GM18520 (cell line): ENCODE measurements at regions not wholly inside any gene's neighbourhood (a gene's known extent, or its start where the extent isn't known, plus 50 kb on each side); places are given as distances from the start of the nearest gene placed in this dataset.
"Not testable (repeated sequence)": the region's sequence is repeated elsewhere in the genome, so short reads cannot be mapped to it uniquely, and the experiment has no call there.

Experiments used
- ATAC-seq: cut with Tn5 transposase; IDR thresholded peaks from one replicate; pipeline ENCODE4 v1.9.1; 2021; ENCODE audit not compliant: unreplicated experiment

DNA sequence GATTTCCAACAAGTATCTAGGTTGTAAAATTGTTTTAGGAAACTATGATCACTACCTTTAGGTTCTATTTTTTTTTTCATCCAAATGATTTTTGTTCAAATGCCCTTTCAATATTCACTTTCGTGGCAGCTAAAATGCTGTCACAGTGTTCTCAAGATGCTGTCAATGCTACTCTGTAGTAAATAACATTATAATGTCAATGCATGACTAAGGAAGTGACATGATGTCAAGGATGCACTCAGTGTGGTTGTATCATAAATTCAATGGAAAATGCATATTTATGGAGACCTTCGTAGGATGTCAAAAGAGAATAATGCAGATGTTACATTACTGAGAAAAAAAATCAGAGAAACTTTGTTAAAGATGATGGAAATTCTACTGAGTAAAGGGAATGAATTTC, 673.8 kb downstream of the ANKRD7 start:
- no peak for ATAC-seq

- no peak for ATAC-seq
Observed at GRCh38 chr7:118902600-118902999, 678.1 kb downstream of the ANKRD7 start.

DNA sequence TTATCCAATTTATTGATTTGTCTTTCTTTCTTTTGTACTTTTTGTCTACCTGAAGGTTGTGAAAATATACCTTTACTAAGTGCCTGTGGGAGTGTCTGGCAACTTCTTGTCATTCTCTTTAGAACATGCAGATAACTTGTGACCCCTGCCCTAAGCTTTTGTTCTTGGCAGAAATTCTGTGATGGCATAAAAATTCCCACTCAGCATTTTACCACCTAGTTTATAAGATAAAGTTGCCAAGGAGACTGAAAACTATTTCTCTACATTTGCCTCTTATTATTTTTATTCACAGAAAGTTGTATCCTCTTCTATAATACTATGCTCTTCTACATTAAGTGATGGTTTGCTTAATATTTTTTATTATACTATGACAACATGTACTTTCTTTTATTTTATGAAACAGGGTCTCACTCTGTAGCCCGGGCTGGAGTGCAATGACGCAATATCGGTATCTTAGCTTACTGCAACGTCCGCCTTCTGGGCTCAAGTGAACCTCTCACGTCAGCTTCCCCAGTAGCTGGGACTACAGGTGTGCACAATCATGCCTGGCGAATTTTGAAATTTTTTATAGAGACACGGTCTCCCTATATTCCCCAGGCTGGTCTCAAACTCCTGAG, 683.5 kb downstream of the ANKRD7 start:
- ATAC-seq, result no peak

- ATAC-seq, result not testable (repeated sequence)
Observed at GRCh38 chr7:118916120-118916519, 691.6 kb downstream of the ANKRD7 start.

DNA sequence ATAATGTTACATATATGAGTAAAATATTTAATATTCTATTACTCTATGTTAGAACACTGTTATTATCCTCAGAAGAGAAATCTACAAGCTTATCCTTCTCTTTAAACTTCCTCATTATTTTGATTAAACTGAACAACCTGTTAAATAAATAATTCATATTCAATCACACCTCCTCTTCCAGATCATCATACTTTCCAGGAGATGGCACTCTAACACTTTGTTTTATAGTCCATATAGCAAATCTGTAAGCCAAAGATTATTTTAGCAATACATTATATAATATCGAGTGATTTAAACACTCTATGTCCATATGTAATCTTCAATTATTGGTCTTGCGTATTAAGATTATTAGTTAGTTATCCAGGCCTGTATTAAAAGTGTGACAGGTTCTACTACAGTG, 694.1 kb downstream of the ANKRD7 start:
- no peak for ATAC-seq

- no peak for ATAC-seq
Observed at GRCh38 chr7:118938845-118939244, 714.3 kb downstream of the ANKRD7 start.

DNA sequence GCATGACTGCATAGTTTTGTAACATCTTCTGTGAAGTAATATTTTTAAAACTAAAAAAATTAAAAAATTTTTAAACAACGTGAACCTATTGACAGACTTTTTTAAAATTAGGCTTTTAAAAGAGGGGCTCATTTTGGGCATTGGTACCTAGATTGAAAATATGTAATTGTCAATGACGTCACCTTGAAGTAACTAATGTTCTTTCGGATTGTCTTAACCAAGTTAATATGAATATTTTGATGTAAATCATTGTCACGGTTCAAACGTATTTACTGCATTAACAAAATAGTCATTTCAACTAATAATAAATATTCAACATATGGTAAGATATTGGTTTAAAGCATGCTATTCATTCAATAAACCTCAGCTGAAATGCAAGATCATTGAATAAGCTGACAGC, 719.8 kb downstream of the ANKRD7 start:
- no peak for ATAC-seq

DNA sequence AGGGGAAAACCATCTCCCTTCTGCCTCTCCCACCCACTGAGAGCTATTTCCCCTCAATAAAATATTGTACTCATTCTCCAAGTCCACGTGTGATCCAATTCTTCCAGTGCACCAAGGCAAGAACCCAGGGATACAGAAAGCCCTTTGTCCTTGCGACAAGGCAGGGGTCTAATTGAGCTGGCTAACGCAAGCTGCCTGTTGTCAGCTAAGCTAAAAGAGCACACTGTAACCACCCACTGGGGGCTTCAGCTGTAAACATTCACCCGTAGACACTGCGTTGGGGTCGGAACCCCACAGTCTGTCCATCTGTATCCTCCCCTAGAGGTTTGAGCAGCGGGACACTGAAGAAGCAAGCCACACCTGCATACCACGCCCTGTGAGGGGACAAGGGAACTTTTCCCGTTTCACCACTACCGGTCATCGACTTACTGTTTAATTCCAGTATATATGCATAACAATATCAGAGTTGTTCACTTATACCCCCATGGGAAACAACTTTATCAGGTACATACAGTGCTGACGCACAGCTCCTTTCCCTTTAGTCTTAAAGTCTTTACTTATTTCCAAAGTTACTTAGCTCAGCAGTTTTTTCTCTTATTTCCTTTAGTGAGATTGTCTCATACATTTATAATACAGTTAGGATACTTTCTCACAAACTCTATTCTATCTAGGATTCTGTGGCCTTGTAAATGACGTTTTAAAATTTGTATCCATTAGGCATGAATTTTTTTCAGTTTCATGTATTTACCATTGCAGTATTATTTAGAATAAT, 721.6 kb downstream of the ANKRD7 start:
- no peak for ATAC-seq

DNA sequence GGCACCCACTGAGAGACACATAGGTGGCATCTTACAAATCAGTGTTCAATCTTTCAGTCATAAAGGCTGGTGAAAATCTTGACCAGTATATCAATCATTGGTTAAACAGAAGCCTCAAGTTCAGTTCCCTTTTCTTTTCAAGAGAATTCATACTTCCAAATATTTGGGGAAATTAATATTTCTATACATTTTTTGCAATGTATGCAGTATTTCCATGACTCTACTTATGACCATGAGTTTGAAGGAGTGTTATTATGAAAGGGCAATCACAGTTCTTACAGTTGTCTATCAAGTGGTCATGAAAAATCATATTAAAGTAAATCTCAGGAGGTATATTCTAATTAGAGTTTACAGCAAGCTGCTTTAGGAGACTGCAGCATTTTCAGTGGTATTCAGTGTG, 724.0 kb downstream of the ANKRD7 start:
- ATAC-seq, result no peak

- no peak for ATAC-seq
Observed at GRCh38 chr7:118949031-118949430, 724.5 kb downstream of the ANKRD7 start.

- ATAC-seq, result not testable (repeated sequence)
Observed at GRCh38 chr7:118956285-118956684, 731.8 kb downstream of the ANKRD7 start.

GRCh38 chr7:118969370-118969769, 744.9 kb downstream of the ANKRD7 start:
- no peak for ATAC-seq

GRCh38 chr7:118971706-118972105, 747.2 kb downstream of the ANKRD7 start:
- ATAC-seq, result no peak

GRCh38 chr7:118974836-118975235, 750.3 kb downstream of the ANKRD7 start:
- no peak for ATAC-seq

GRCh38 chr7:118995350-118995749, 770.8 kb downstream of the ANKRD7 start:
- no peak for ATAC-seq

DNA sequence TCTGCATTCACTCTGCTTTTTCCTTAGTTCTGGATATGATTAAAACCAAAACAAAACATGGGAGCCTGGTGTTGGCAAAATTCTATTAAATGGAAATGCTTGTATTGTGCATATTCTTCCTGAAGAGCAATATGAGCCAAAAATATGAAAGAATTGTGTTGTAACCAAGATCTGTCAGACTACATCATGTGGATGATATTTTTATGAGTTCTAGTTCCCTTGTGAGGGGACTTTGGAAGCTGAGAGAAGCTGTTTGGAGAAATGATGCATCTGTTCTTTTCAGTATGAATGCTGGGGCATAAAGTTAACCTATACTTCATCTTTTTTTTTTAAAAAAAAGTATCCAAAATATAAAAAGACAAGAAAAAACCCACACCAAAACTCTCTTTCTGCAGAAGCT, 782.7 kb downstream of the ANKRD7 start:
- no peak for ATAC-seq

DNA sequence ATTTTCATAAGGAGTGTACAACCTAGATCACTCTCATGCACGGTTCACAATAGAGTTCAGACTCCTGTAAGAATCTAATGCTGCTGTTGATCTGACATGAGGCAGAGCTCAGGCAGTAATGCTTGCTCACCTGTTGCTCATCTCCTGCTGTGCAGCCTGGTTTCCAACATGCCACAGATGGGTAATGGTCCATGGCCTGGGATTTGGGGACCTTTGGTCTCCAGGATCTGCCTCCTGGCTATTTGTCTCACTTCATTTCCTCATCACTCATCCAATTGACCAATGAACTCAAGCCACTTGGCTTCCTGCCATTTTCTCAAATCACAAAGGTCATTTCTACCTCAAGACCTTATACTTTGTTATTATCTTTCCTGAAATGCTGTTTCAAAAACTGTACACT, 786.1 kb downstream of the ANKRD7 start:
- no peak for ATAC-seq

DNA sequence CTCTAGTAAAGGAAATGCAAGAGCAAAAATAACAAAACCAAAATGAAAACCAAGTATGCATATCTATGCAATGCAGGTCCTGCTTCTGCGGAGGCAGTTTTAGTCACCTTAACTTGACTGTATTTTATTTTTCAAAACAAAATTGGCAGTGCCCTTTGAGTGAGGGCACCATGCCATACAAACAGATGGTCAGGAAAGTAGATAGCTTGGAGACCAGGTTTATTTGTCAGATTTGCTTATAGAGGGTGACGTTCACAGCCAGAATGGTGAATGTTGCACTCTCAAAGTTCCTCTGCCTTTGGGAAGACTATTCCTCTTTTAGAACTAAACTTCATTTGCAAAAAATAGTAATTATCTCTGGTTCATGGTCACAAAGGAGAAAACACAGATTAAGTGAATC, 801.9 kb downstream of the ANKRD7 start:
- no peak for ATAC-seq

- no peak for ATAC-seq
Observed at GRCh38 chr7:119028736-119029135, 804.2 kb downstream of the ANKRD7 start.

- not testable (repeated sequence) for ATAC-seq
Observed at GRCh38 chr7:119032136-119032535, 807.6 kb downstream of the ANKRD7 start.

DNA sequence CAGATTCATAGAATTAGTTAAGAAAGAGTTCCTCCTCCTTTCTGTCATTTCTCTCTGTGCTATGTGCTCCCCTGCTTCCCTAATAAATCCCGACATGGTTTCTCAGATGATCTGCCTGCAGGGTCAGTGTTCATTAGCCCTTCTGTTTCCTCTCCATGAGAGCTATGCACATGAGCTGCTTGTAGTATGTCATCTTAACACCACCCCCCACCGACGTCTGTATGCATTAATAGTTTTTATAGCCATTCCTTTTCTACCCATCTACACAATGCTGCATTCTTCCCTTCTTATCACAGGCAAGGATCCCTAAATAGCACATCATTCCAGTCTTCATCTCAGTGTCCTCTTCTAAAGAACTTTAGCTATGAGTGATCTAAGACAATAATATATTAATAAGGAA, 809.1 kb downstream of the ANKRD7 start:
- ATAC-seq, result no peak

DNA sequence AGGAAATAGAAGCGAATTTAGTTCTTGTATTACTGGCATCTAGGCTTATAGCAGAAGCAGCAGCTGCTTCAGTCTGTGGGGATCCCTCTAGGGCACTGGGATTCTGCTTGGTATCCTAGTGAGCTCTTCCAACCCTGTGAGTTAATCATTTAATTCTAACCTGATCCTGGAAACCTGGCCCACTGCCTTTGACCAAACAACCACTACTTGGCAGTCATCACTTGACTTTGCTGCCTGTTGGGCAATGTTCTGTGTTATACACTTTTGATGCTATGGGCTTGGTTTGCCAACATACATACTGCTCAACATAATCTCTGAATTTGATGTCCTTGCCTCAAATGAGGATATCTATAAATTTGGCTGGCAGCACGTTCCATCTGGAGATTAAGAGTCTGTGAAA, 813.4 kb downstream of the ANKRD7 start:
- no peak for ATAC-seq

DNA sequence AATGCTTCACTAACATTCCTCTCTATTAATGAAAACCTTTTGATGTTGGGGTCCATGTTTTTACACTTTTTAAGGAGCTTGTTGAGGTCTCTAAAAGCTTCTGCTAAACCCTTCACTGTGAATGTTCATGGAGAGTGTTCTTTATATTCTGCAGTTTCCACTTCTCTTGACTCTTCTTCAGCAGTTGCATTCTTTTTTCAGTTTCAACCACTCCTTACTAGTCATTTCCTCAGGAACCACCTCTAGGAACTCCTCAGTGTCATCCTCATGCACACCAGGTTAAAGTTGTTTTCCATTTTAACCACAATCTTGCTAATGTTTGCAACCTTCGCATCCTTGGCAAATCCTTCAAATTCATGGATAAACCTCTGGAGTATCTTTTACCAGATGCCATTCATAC, 821.6 kb downstream of the ANKRD7 start:
- no peak for ATAC-seq
